Lung (tissue), 11 donors: ENCODE measurements at regions not wholly inside any gene's neighbourhood (a gene's known extent, or its start where the extent isn't known, plus 50 kb on each side); places are given as distances from the start of the nearest gene placed in this dataset.

Experiments
- ATAC-seq: fragments of 200-7000 bp; cut with Tn5 transposase; one replicate; pipeline ENCODE4 v1.9.1; 2020; ENCODE audit warnings: moderate number of reproducible peaks; ENCODE audit not compliant: insufficient read depth, low FRiP score
- DNase-seq, 3 donors: peaks; one replicate each; pipeline ENCODE4 v3.0.0-alpha.2; 2013 to 2017
- H3K27ac ChIP-seq, 2 donors: one replicate each; pipeline ENCODE4 v1.5.1; 2013; ENCODE audit warnings: mild to moderate bottlenecking in 2 of 2, moderate library complexity in 2 of 2, control low read depth in 1 of 2, inconsistent platforms in 1 of 2, low read depth in 1 of 2, low read length in 1 of 2
- H3K27me3 ChIP-seq, 3 donors: one replicate each; pipeline ENCODE4 v1.5.1; 2013; ENCODE audit warnings: low read length in 2 of 3; ENCODE audit not compliant: control insufficient read depth in 3 of 3, insufficient read depth in 3 of 3
- H3K36me3 ChIP-seq, 4 donors: one replicate each; pipeline ENCODE4 v1.5.1; 2013; ENCODE audit warnings: low read length in 4 of 4, mild to moderate bottlenecking in 1 of 4, moderate library complexity in 1 of 4; ENCODE audit not compliant: control insufficient read depth in 4 of 4, insufficient read depth in 4 of 4
- H3K4me1 ChIP-seq, 5 donors: one replicate each; pipeline ENCODE4 v1.5.1; 2013; ENCODE audit warnings: low read length in 5 of 5, mild to moderate bottlenecking in 2 of 5, moderate library complexity in 1 of 5; ENCODE audit not compliant: control insufficient read depth in 5 of 5, insufficient read depth in 5 of 5
- H3K4me3 ChIP-seq: one replicate; pipeline ENCODE4 v1.5.1; 2013; ENCODE audit warnings: mild to moderate bottlenecking, control low read depth, moderate library complexity
- H3K9ac ChIP-seq, 2 donors: one replicate each; pipeline ENCODE4 v1.5.1; 2013; ENCODE audit warnings: low read length in 2 of 2, control low read depth in 1 of 2; ENCODE audit not compliant: insufficient read depth in 1 of 2
- H3K9me3 ChIP-seq, 4 donors: one replicate each; pipeline ENCODE4 v1.5.1; 2013; ENCODE audit warnings: low read length in 3 of 4, mild to moderate bottlenecking in 1 of 4, moderate library complexity in 1 of 4; ENCODE audit not compliant: control insufficient read depth in 4 of 4, insufficient read depth in 3 of 4
- CTCF ChIP-seq: IDR thresholded peaks from 2 replicates; pipeline ENCODE4 v1.5.1; 2012; ENCODE audit warnings: mild to moderate bottlenecking; ENCODE audit errors: control extremely low read depth, extremely low read depth
- WGBS, 2 donors: extraction: QIAGEN DNeasy Blood & Tissue Kit; methylation state at CpG; one replicate each; pipeline ENCODE4 v1.1.7; 2013; 5-methylcytosine and 5-hydroxymethylcytosine counted together
- donor health status: control.
- donor health status: control.
- donor health status: Bipolar disorder and iron deficiency.
- donor health status: healthy.
- donor health status: DM: yes; HTN: yes; CAD: no.

DNA sequence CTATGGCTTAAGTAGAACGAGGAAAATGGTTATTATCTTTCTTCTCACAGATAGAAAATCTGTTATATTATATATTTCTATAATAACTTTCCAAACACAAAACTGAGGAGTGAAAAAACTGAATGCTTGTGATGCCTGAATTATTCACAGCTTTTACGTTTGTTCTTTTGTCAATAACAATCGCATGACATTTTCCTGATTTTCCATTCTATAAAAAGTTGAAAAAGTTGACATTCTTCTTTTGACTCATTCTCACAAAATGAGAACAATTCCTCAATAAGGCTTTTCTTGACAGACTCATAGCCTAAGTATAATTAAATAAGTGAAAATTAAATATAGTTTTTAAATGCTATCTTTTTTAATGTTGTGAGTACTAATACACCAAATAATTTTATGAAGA is 288.8 kb upstream of the TGFBR2 start:
- H3K9me3 ChIP-seq = no peaks in the 10 kb centered on the region
- ATAC-seq (no peak), DNase-seq (no peak)
- no peaks in the 10 kb centered on the region for H3K36me3 ChIP-seq
- H3K4me3 ChIP-seq = no peak overlapping the region
- WGBS, 2 donors = 92% methylated on average over 3 of the region's 3 CpGs
- no peak for TF ChIP-seq CTCF
- no peaks in the 10 kb centered on the region for H3K27me3 ChIP-seq
- no peak overlapping the region for H3K9ac ChIP-seq
- no peak overlapping the region for H3K27ac ChIP-seq
- no peaks in the 10 kb centered on the region for H3K4me1 ChIP-seq

- DNase-seq = no peak
- Histone ChIP-seq H3K27me3 (no peaks in the 10 kb centered on the region), H3K9me3 (peaks cover 0 to 2% (median 0%) of the 10 kb centered on the region in 4 donors), H3K9ac (no peak overlapping the region), H3K4me1 (no peaks in the 10 kb centered on the region), H3K27ac (no peak overlapping the region), H3K36me3 (no peaks in the 10 kb centered on the region), H3K4me3 (no peak overlapping the region)
- WGBS, 2 donors = 97 to 99% methylated on average over 3 of the region's 3 CpGs
- no peak for TF ChIP-seq CTCF
- no peak for ATAC-seq
Measured at GRCh38 chr3:30318110-30318509, 288.3 kb upstream of the TGFBR2 start.

GRCh38 chr3:30319713-30320112 is 286.7 kb upstream of the TGFBR2 start:
- Histone ChIP-seq H3K27ac (no peak overlapping the region), H3K36me3 (no peaks in the 10 kb centered on the region), H3K4me1 (no peaks in the 10 kb centered on the region), H3K4me3 (no peak overlapping the region), H3K27me3 (no peaks in the 10 kb centered on the region), H3K9me3 (peaks cover 0 to 2% (median 0%) of the 10 kb centered on the region in 4 donors), H3K9ac (no peak overlapping the region)
- peak; percentile 48 to 78 (median 73) for DNase-seq
- peak; percentile 47 for ATAC-seq
- peak; percentile 22 for TF ChIP-seq CTCF

DNA sequence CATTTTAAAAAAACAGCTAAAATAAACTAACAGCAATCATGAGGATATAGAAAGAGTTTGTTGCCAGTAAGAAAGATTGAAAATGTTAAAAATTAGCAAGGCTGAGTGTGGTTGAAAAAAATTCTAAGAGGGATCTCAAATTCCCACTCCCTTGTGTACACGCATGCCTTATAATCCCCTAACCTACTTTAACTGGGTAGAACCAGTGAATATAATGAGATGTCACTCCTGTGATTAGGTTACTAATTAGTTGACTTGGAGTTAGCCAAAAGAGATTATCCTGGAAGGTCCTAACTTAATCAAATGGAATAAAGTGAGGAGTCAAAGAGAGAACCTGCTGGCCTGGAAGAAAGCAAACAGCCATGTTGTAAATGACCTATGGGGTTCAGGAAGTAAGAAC is 286.0 kb upstream of the TGFBR2 start:
- Histone ChIP-seq H3K9me3 (peaks cover 0 to 2% (median 0%) of the 10 kb centered on the region in 4 donors), H3K36me3 (no peaks in the 10 kb centered on the region), H3K4me1 (no peaks in the 10 kb centered on the region), H3K9ac (no peak overlapping the region), H3K4me3 (no peak overlapping the region), H3K27ac (no peak overlapping the region), H3K27me3 (no peaks in the 10 kb centered on the region)
- DNase-seq (no peak), ATAC-seq (no peak)
- no peak for TF ChIP-seq CTCF
- 76 to 95% methylated on average over 1 of the region's 1 CpG for WGBS, 2 donors
